NCI-H1092 (cell line): ENCODE measurements at regions not wholly inside any gene's neighbourhood (a gene's known extent, or its start where the extent isn't known, plus 50 kb on each side); places are given as distances from the start of the nearest gene placed in this dataset.

Source experiments
- DNase-seq: peaks from one replicate; lab custom pipeline; 2025; lab: John Stamatoyannopoulos, UW

GRCh38 chr22:49051491-49052022 is 776.1 kb downstream of the BRD1 start:
- DNase-seq: no peak

DNA sequence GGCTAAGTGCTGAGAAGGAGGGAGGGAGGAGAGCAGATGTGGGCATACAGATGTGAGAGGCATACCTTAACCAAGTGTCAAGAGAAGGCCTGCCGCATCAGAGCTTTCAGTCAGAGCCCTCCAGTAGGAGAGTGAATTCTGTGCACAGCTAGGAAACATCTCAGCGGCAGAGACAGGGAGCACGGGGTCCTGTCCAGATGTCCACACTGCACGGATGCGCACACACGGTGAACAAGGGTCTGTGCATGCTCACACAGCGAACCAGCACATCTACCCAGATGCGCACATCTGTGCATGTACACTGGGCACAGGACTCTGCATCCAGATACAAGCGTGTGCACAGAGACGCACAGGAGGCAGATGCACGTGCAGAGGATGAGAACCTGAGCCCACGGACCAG is 778.0 kb downstream of the BRD1 start:
- DNase-seq: no peak

DNA sequence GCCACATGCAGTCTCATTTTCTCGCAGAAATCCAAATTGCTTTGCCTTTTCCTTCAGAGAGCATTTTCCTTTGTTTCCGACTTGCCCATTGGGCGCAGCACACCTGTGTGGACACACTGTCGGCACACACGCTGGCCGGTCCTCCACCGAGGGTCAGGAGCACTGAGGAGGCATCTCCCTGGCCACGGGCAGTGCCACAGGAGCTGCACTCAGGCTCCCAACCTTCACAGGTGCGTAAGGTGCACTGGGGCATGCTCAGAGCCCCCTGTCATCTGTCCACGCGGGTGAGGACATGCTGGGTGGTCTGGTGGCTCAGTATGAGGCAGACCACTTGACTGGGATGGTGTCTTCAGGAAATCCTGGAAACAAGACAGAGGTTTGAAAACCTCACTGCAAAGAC is 779.1 kb downstream of the BRD1 start:
- no peak for DNase-seq

GRCh38 chr22:49047447-49047846 is 780.2 kb downstream of the BRD1 start:
- no peak for DNase-seq

- no peak for DNase-seq
Observed at GRCh38 chr22:49046546-49047361, 780.9 kb downstream of the BRD1 start.

DNA sequence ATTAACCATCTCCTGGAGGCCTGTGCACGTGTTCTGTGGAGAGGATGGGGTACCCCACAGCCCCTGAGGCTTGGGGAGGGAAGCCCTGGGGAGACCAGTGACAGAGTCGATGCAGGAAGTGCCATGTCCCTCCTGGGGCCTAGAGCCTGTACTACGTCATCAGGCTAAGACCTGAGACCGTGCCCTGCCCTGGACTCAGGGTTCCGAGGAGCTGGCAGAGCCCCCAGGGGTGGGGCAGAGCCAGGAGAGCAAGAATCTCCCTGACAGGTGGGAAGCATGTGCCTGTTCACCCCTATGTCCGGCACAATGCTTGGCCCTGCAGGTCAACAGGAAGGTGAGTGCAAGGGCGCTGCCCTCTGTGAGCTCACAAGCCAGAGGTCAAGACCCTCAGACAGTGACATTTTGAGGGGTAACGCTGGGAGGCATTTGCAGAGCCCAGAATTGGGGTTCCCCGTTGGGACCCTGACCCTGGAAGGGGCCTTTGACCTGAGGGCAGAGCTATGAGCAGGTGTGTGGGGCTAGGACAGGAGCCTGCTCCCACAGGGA is 781.6 kb downstream of the BRD1 start:
- no peak for DNase-seq

- DNase-seq: no peak
Observed at GRCh38 chr22:49045276-49045675, 782.4 kb downstream of the BRD1 start.

DNA sequence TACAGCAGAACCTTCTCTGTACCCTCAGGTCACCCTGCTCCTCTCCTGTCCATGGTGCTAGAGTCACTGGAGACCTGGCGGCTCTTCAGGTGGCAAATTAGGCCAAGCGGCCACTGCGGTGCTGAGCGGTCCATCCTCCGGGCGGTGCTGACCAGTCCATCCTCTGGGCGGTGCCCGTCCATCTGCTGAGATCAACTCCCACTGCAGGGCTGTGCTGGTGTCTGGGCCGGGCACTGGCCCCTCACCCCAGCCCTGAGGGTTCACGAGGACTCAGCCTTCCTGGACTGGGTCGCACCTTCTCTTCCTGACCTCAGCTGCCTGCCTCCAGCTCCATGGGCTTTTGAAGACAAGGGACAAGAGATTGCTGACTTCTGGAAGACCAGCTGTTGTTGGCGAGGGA is 782.9 kb downstream of the BRD1 start:
- no peak for DNase-seq

GRCh38 chr22:49044091-49044490 is 783.6 kb downstream of the BRD1 start:
- no peak for DNase-seq

- DNase-seq: no peak
Observed at GRCh38 chr22:49042877-49043859, 784.5 kb downstream of the BRD1 start.

DNA sequence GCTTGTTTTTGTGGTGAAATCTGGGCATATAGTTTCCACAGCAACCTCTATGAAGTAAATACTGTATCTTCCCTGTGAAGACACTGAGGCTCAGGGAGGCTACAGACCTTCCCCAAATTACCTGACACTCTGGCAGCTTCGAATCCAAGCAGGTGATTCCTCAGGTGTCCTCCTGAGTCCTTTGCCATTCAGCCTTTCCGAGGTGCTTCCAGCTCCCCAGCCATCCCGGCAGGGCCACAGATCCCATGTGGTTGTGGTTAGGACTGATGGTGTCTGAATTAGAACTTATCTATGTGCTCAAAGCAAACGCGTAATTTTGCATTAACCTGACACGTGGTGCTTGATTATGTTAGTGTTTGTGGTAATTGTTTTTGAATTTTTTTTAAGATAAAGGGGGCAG is 785.6 kb downstream of the BRD1 start:
- no peak for DNase-seq

DNA sequence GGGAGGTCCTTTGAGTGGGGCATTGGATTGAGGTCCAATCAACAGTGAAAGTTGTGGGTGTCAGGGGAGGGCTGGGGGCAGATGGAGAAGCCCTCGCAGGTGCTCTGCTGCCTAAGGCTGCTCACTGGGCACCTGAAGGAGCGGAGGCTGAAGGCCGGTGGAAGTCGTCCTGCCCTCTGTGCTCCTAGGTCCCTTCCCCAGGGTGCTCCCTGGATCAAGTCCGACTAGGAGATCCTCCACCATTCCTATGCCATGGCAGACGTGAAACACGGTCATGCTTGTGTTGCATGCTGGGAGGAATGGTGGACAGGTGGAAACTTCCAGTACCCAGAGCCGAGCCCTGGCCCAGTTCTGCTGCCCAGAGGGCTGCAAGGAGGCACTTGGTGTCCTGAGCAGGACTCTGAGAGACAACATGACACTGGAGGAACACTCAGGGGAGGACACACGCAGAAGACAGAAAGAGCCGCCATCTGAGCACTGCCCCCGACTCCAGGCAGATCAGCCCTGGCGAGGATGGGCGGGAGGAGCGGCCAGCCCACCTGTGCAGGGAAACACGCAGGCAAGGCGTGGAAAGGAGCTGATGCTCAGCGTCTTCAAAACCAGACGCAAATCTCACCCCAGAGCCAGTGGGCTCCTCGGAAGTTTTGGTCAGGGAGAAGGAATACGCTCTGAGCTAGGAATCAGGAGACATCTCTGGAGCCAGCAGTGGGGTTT is 786.8 kb downstream of the BRD1 start:
- DNase-seq: no peak

- DNase-seq: no peak
Observed at GRCh38 chr22:49040111-49040510, 787.6 kb downstream of the BRD1 start.

DNA sequence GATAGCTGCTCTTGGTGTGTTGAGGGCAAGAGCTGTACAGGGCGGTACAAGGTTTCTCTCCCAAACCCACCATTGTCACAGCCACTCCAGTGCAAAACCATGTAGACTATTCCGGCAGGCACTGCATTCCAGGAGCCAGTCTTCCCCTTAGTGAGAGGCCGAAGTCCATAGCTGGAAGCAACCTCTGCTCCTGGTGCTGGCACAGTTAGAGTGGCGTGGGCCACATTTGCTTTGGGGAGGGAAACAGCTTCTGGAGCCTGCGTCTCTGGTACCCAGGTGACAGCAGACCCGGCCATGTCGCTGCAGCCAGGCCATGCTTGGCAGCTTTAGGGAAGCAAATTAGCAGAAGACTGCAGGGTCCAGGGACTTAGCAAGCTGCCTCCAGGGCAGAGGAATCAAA is 788.0 kb downstream of the BRD1 start:
- DNase-seq: no peak

DNA sequence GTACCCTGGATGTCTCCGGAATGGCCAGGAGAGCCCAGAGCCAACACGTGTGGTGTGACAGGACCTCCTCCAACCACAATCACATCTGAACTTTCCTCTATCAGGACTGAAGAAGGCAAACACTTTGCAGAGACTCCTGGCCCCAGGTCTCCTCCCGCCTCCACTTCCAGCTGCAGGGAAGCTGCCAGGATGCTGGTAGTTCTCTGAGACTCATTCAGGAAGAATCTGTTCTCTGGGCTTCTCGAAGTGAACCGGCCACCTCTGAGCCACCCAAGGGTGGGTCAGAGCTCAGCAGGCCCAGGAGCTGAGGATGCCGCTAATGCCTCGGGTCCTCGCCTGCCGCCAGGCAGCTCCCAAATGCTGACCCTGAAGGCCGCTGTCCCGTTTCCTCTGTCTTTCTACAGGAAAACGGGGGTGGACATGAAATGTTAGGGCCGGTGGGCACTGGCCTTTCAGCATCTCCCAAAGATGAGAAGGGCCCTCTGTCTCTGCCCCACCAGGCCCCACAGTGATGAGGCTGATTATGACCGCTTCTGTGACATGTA is 789.9 kb downstream of the BRD1 start:
- DNase-seq: no peak

DNA sequence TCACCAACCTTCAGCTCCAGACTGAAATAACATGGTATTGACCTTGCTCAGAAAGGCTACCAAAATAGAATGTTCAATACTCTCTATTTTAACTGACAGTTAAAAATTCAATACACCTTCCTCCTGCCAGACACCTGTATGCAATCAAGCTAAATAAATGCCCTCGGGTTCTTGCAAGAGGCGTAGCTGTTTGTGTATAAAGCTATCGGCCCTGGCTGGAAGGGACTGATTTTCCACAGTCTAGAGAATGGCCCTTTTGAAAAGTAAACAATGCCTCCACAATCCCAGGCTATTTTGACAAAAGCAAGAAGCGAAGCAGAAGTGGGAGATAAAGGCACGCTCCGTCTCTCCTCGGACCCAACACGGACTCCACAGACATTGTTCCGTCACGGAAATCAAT is 791.2 kb downstream of the BRD1 start:
- DNase-seq: no peak

DNA sequence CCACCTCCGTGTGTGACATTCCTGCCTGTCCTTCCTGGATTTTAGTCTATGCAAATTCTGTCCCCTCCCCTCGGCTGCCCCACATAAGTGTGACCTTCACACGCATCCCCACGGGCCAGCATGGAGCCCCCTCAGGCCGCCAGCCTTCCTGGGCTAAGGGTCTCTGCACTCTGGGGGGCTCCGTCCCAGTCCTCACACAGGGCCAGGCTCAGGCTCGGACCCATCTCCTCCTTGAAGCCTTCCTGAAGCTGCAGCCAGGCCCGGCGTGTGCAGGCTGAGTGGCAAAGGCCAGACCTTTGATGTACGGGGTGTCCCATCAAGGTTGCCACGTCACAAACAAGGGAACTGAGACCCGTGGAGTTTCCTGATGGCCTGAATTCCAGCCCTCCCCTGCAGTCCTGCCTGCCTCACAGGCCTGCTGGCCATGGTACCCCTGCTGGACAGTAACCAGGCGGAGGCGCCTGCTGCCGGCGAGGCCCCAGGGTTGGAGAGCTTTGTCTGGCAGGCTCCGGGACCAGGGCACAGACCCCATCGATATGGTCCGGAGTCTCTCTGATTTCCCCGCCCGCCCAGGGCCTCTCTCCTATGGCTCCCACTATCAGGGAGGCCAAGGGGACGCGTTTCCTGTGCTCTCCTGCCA is 791.7 kb downstream of the BRD1 start:
- no peak for DNase-seq

DNA sequence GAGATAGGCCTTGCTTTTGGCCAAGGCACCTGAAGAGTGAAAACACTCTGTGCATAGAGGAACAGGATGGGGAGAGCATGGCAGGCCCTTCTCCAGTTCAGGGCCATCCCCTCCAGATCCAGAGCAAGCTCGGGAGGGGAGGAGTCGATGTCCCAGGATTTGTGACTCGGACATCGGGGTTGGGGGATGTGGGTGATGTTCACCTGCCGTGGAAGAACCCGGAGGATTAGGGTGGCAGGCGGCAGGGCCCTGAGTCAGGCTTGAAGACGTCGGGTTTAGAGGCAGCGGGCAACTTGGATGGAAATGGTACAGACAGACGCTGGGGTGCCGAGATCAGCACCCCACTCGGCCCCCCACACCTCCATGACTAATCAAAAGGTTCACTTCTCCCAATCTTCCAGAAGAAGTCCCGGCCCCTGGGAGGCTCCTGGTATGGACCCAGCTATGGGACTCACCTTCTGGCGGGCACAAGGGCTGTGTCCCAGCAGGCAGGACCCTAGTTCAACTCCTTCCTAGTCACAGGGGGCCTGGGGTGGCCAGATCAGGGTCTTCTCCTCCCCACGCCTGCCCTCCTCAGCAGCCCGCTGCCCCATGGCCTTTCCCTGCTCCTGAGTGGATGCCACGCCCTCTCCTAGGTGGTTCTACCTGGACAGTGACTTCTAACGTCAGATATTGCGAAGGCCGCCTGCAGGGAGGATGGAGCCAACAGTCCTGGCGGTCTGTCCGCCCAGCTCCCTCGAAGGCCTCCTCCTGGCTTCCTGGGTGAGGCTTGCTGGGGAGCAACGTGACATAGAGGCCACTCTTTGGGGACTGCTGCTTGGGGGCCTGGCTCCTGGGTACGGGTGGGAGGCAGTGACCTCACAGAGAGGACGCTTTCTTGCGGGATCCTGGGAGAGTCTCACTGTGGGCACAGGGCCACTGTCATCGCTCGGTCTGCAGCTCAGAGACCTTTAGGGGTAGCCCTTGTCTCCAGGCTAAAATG is 792.5 kb downstream of the BRD1 start:
- DNase-seq: no peak

GRCh38 chr22:49033616-49034015 is 794.1 kb downstream of the BRD1 start:
- DNase-seq: no peak

GRCh38 chr22:49032821-49033220 is 794.9 kb downstream of the BRD1 start:
- DNase-seq: no peak
